ENCODE measurements at regions not wholly inside any gene's neighbourhood (a gene's known extent, or its start where the extent isn't known, plus 50 kb on each side); places are given as distances from the start of the nearest gene placed in this dataset.

DNA sequence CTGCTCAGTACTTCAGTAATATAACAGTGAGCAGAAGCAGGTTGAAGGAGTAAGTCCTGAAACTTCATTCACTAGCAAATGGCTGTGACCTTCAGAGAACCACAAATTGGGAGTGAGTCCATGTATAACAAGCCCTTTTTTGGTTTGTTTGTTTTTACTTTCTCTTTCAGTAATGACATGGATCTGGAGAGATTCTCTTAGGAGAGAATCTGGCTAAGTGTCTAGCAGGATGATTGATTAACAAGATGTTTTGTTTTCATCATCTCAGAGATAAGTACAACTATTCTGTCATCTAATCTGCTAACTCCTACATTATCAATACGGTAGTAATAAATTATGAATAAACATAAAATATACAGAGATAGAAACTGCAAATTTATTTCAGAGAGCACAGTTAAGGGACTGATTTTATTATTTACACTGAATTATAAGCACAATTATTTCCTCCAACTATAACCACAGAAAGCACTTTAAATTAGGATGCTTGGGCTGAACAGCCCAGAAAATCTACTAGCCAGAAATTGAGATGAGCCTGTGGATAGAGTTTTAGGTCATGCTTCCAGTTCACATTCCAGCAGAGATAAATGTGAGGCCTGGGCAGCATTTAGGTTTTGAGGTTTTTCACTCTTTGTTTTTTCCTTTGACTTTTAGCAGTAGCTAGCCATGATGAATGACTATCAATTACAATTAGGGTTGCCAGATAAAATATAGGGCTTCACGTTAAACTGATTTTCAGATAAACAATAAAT is 429.3 kb upstream of the FAT3 start:
- no peaks in the 10 kb centered on the region for H3K36me3 ChIP-seq (ENCODE audit: insufficient read depth)
- H3K79me2 ChIP-seq (ENCODE audit: insufficient read depth, low read depth), result no peaks in the 10 kb centered on the region
- H3K4me2 ChIP-seq, result no peak overlapping the region
- no peak overlapping the region for H3K9ac ChIP-seq
- TF ChIP-seq, protein P1, sequence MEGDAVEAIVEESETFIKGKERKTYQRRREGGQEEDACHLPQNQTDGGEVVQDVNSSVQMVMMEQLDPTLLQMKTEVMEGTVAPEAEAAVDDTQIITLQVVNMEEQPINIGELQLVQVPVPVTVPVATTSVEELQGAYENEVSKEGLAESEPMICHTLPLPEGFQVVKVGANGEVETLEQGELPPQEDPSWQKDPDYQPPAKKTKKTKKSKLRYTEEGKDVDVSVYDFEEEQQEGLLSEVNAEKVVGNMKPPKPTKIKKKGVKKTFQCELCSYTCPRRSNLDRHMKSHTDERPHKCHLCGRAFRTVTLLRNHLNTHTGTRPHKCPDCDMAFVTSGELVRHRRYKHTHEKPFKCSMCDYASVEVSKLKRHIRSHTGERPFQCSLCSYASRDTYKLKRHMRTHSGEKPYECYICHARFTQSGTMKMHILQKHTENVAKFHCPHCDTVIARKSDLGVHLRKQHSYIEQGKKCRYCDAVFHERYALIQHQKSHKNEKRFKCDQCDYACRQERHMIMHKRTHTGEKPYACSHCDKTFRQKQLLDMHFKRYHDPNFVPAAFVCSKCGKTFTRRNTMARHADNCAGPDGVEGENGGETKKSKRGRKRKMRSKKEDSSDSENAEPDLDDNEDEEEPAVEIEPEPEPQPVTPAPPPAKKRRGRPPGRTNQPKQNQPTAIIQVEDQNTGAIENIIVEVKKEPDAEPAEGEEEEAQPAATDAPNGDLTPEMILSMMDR (conservative IDR thresholded peaks at IDR 0.05; ENCODE audit: low read depth, low read length), result no peak
- no peaks in the 10 kb centered on the region for H3K27me3 ChIP-seq (ENCODE audit: insufficient read depth, low read depth)
- H4K20me1 ChIP-seq (ENCODE audit: insufficient read depth), result no peaks in the 10 kb centered on the region
- no peak overlapping the region for H2AFZ ChIP-seq (ENCODE audit: low read depth)
- no peak overlapping the region for H3K27ac ChIP-seq
- no peaks in the 10 kb centered on the region for H3K4me1 ChIP-seq (ENCODE audit: low read depth, poor library complexity, severe bottlenecking)
- no peak overlapping the region for H3K4me3 ChIP-seq (IDR thresholded peaks at IDR 0.05; ENCODE audit: insufficient read depth, low read depth, low read length)

GRCh38 chr11:91794146-91794545 is 430.5 kb upstream of the FAT3 start:
- Histone ChIP-seq H3K9ac (no peak overlapping the region), H3K79me2 (ENCODE audit: insufficient read depth, low read depth) (no peaks in the 10 kb centered on the region), H3K27me3 (ENCODE audit: insufficient read depth, low read depth) (no peaks in the 10 kb centered on the region), H3K4me2 (no peak overlapping the region), H3K4me1 (ENCODE audit: low read depth, poor library complexity, severe bottlenecking) (no peaks in the 10 kb centered on the region), H4K20me1 (ENCODE audit: insufficient read depth) (no peaks in the 10 kb centered on the region), H3K27ac (no peak overlapping the region), H3K36me3 (ENCODE audit: insufficient read depth) (no peaks in the 10 kb centered on the region), H2AFZ (ENCODE audit: low read depth) (no peak overlapping the region), H3K4me3 (IDR thresholded peaks at IDR 0.05; ENCODE audit: insufficient read depth, low read depth, low read length) (no peak overlapping the region)
- TF ChIP-seq, protein P1 (conservative IDR thresholded peaks at IDR 0.05; ENCODE audit: low read depth, low read length), result no peak

GRCh38 chr11:91792779-91793262 is 431.8 kb upstream of the FAT3 start:
- Histone ChIP-seq H3K27ac (no peak overlapping the region), H3K36me3 (ENCODE audit: insufficient read depth) (no peaks in the 10 kb centered on the region), H3K79me2 (ENCODE audit: insufficient read depth, low read depth) (no peaks in the 10 kb centered on the region), H3K4me2 (no peak overlapping the region), H3K4me1 (ENCODE audit: low read depth, poor library complexity, severe bottlenecking) (no peaks in the 10 kb centered on the region), H3K9ac (no peak overlapping the region), H3K4me3 (IDR thresholded peaks at IDR 0.05; ENCODE audit: insufficient read depth, low read depth, low read length) (no peak overlapping the region), H3K27me3 (ENCODE audit: insufficient read depth, low read depth) (no peaks in the 10 kb centered on the region), H2AFZ (ENCODE audit: low read depth) (no peak overlapping the region), H4K20me1 (ENCODE audit: insufficient read depth) (no peaks in the 10 kb centered on the region)
- TF ChIP-seq, protein P1 (conservative IDR thresholded peaks at IDR 0.05; ENCODE audit: low read depth, low read length), result no peak

- Histone ChIP-seq H3K36me3 (ENCODE audit: insufficient read depth) (no peaks in the 10 kb centered on the region), H3K27ac (no peak overlapping the region), H3K4me1 (ENCODE audit: low read depth, poor library complexity, severe bottlenecking) (no peaks in the 10 kb centered on the region), H3K79me2 (ENCODE audit: insufficient read depth, low read depth) (no peaks in the 10 kb centered on the region), H4K20me1 (ENCODE audit: insufficient read depth) (no peaks in the 10 kb centered on the region), H3K4me3 (IDR thresholded peaks at IDR 0.05; ENCODE audit: insufficient read depth, low read depth, low read length) (no peak overlapping the region), H3K9ac (no peak overlapping the region), H3K4me2 (no peak overlapping the region), H3K27me3 (ENCODE audit: insufficient read depth, low read depth) (no peaks in the 10 kb centered on the region), H2AFZ (ENCODE audit: low read depth) (no peak overlapping the region)
- TF ChIP-seq, protein P1 (conservative IDR thresholded peaks at IDR 0.05; ENCODE audit: low read depth, low read length), result no peak
These were observed 433.5 kb upstream of the FAT3 start for GRCh38 chr11:91791171-91791468.
